HG03280 (cell line): ENCODE measurements at regions not wholly inside any gene's neighbourhood (a gene's known extent, or its start where the extent isn't known, plus 50 kb on each side); places are given as distances from the start of the nearest gene placed in this dataset.

Experiments
- ATAC-seq: cut with Tn5 transposase; IDR thresholded peaks from one replicate; pipeline ENCODE4 v1.9.1; 2021; ENCODE audit warnings: mild to moderate bottlenecking, moderate library complexity; ENCODE audit not compliant: unreplicated experiment

DNA sequence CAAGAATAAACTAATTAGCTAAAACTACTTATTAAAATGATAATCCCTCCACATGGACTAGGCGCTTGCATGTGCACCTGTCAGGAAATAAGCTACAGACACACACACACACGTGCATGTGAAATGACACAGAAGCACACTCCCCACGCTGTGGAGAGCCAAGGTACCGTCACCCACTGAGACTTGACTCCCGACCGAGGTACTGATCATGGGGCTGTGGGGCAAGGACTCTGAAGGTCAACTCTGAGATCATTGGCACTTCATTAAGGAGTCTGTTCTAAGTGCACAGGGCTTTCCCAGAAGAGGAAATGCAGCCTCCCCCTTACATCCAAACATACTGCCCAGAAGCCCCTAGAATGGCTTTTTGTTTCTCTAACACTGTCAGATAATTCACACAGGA lies 264.4 kb upstream of the WWC1 start:
- no peak for ATAC-seq

DNA sequence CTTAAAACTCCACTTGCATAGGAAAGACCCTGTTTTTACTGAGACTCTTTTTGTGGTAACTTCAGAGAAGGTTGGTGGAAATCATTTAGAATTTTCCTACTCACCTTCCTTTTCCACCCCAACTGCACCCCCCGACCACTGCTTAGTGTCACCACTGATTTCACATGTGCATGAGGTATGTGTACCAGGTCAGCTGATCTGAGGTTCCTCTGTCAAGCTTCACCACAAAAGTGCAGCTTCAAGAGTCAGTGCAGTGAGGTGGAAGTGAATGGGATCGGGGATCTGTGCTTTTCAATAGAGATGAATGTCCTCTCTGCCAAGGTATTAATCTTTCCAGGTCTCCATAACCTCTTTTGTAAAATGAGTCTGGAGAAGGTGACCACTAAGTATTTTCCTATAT lies 260.5 kb upstream of the WWC1 start:
- ATAC-seq: no peak

DNA sequence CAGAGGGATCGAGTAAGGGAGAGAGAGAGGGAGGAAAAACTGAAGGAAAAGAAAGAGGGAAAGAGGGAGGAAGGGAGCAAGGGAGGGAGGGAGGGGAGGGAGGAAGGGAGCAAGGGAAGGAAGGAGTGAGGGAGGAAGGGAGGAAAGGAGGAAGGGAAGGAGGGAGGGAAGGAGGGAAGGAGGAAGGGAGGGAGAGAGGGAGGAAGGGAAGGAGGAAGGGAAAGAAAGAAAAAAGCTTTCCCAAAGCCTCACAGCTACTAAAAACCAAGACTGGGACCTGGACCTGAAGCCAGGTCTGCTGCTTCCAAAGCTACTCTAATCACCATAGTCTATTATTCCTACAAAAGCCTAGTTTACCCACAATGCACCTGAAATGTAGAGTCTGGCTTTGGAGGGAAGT lies 259.8 kb upstream of the WWC1 start:
- ATAC-seq: no peak

- no peak for ATAC-seq
Observed at GRCh38 chr5:168039039-168039438, 252.4 kb upstream of the WWC1 start.

GRCh38 chr5:168039566-168040248 lies 251.7 kb upstream of the WWC1 start:
- ATAC-seq: no peak

GRCh38 chr5:168041583-168041982 lies 249.9 kb upstream of the WWC1 start:
- no peak for ATAC-seq

- ATAC-seq: no peak
Observed at GRCh38 chr5:168042284-168043068, 249.0 kb upstream of the WWC1 start.

- ATAC-seq: no peak
Observed at GRCh38 chr5:168046163-168046562, 245.3 kb upstream of the WWC1 start.

DNA sequence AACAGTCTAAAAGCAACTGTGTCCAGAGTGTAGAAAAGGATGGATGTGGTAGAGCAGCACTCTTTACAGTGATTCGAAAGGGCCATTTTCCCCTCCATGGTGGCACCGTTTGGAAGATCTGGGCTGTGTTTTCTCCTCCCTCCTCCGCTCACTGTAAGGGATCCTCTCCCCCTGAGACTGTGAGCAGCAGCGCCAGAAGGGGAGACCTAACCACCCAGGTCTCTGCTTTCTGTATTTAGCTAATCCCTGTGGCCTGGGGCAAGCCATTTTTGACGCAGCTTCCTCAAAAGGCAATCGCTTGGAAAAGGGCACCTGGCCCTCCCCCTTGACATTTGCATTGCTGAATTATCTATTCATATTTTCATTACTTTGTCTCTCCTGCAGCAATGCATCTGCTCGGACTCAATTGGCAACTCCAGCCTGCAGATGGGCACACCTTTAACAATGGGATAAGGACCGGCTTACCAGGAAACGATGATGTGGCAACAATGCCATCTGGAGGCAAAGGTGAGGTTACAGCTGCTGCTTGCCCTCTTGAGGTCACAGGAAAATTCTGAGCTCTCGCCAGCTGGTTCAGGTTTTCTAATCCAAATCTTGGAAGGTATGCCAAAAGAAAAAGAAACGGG lies 244.3 kb upstream of the WWC1 start:
- ATAC-seq: no peak

GRCh38 chr5:168047669-168048111 lies 243.8 kb upstream of the WWC1 start:
- no peak for ATAC-seq

GRCh38 chr5:168048486-168048885 lies 243.0 kb upstream of the WWC1 start:
- no peak for ATAC-seq

GRCh38 chr5:168052686-168053085 lies 238.8 kb upstream of the WWC1 start:
- ATAC-seq: no peak

GRCh38 chr5:168054091-168054490 lies 237.4 kb upstream of the WWC1 start:
- ATAC-seq: no peak

DNA sequence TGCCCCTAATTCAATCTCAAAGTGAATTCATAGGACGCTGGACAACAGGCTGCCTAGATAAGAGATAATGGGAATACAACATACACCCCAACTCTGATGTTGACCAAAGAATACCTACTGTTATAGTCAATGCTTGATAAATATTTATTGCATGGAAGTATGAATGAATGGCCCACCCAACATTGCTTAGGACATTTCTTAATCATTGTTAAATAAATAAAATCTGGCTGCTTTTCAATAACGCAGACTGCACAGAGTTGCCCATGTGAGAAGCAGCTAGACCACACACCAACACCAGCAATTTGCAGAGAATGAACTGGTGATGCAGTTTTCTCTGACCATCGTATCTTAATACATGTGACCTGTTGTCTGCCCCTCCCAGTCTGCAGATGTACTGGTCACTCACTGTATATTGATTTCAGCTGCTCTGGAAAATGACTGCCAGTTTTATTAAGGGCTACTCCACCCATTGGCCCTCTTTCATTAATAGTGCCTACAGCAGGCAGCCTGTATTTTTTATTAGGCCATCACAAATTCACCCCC lies 236.2 kb upstream of the WWC1 start:
- ATAC-seq: no peak

DNA sequence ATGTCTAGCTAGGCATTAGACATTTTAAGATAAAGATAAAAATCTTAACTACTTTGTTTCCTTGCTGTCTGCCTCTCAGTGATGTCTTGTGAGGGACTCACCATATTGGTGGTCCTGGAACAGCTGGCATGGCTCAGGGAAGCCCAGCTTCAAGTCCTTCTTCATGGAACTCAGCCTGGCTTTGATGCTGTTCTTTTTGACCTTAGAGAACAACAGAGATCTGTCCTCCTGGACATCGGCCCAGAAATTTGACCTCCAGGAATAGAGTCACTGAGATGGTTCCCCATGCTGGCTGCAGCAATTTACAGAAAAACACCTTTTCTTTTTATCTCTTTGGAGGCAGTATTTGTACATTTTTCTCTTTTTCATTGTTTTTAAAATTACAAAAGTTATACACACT lies 235.5 kb upstream of the WWC1 start:
- ATAC-seq: no peak

DNA sequence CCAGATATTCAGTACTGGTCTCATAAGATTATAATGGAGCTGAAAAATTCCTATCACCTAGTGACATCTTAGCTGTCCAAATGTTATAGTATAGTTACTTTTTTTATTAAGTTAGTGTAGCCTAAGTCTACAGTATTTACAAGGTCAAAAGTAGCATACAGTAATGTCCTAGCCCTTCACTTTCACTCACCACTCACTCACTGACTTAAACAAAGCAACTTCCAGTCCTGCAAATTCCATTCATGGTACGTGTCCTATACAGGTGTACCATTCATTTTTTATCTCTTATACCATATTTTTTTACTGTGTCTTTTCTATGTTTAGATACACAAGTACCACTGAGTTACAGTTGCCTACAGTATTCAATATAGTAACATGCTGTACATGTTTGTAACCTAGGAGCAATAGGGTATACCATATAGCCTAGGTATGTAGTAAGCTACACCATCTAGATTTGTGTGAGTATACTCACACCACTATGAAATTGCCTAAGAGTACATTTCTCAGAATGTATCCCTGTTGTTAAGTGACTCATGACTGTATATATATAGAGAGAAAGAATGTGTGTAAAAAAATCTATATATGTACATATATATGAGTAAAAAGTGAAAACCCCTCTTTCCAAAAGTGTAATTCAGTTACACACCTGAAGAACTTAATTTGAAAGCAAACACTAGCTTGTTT lies 234.8 kb upstream of the WWC1 start:
- no peak for ATAC-seq

- ATAC-seq: no peak
Observed at GRCh38 chr5:168057905-168058304, 233.5 kb upstream of the WWC1 start.

DNA sequence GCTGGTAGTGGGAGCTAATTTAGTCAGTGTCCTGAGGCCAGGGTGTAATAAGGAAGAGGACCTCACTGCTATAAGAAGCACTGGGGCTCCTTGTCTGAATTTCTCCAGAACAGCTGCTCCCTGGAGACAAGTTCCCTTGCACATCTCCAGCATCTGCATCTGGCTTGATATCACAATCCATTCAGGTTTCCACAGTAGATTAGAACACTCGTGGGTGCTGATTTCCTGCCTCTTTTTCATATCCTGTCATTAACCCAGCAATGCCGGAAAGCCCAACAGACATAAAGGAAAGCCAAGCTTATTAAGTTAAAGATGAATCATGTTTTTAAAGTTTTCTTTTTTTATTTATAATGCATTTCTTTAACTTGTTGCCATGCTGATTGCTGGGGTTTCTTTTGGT lies 232.3 kb upstream of the WWC1 start:
- ATAC-seq: no peak

GRCh38 chr5:168062239-168062638 lies 229.2 kb upstream of the WWC1 start:
- ATAC-seq: no peak

GRCh38 chr5:168064457-168064856 lies 227.0 kb upstream of the WWC1 start:
- no peak for ATAC-seq

- no peak for ATAC-seq
Observed at GRCh38 chr5:168064933-168065622, 226.4 kb upstream of the WWC1 start.
